GM12874 (cell line): ENCODE measurements at regions not wholly inside any gene's neighbourhood (a gene's known extent, or its start where the extent isn't known, plus 50 kb on each side); places are given as distances from the start of the nearest gene placed in this dataset.

Source experiments
- TF ChIP-seq, protein P1 (sequence below): IDR thresholded peaks from 2 replicates; pipeline ENCODE4 v1.5.1; 2011; ENCODE audit warnings: low read depth, mild to moderate bottlenecking, control low read depth, low read length, moderate library complexity; ENCODE audit not compliant: insufficient read depth

DNA sequence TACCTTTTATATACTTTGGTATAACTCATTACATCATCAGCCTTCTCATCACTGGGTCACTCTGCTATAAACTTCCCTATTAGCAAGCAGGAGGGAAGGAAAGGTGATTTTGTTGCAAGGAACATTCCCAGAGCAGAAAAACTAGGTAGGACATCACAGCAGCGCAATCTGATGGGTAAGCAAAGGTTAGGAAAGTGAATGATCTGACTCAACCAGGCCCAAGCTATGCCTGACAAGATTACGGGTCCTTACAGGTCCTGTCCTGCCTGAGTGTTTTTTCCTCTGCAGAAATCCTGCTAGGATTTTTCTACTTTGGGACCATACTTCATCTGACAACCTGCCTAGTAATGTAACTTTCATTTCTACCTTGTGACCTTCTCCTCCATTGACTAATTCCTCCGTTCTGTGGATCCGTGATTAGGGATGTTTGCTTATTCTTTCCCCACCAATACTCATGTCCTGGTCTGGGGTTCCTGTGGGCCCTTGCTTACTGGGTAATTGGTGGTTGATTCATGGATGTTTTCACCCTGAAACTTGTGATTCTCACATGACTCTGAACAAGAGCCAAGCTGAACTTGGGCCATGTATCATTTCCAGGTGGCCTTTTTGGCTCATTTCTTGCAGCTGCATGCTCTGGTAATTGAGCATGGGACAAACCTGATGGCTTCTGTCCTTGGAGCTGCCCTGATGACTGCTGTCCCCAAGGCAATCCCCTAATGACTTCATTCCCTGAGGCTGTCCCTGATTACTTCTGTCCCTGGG is 111.9 kb upstream of the KIT start:
- TF ChIP-seq, protein P1, sequence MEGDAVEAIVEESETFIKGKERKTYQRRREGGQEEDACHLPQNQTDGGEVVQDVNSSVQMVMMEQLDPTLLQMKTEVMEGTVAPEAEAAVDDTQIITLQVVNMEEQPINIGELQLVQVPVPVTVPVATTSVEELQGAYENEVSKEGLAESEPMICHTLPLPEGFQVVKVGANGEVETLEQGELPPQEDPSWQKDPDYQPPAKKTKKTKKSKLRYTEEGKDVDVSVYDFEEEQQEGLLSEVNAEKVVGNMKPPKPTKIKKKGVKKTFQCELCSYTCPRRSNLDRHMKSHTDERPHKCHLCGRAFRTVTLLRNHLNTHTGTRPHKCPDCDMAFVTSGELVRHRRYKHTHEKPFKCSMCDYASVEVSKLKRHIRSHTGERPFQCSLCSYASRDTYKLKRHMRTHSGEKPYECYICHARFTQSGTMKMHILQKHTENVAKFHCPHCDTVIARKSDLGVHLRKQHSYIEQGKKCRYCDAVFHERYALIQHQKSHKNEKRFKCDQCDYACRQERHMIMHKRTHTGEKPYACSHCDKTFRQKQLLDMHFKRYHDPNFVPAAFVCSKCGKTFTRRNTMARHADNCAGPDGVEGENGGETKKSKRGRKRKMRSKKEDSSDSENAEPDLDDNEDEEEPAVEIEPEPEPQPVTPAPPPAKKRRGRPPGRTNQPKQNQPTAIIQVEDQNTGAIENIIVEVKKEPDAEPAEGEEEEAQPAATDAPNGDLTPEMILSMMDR: no peak

DNA sequence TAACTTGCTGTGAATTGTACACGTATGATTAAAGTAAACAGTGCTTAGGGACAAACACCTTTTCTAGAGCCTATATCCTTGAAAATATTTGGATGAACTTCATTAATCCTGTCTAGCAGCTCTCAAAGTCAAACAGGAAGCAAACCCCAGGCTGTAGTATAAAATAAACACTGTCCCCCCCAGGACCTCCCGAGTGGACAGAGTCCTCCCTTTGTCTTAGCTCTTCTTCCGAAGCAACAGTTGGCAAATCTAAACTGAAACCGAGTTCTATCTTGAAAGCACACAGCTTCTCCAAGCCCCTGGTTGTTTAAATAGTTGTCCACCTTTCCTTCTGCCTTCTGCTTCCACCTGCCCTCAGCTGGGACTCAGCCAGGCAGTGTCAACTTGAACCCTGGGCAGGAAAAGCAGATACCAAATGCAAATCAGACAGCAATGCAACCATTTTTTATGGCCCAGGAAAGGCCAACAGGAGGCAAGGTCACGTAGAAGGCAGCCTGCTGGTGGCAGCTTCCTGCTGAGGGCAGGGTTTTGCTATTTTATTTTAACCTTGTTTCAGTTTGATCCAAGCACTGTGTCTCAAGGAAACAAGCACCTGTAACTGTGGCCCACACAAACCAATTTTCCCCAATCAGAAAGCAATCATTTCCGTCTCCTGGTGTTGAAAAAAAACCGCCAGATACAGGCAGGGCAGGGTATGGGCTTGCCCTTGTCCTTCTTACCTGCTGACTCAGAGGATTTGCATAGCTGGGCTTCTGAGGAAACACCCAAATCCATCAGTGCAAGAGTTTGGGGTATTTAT is 110.3 kb upstream of the KIT start:
- TF ChIP-seq, protein P1: no peak

DNA sequence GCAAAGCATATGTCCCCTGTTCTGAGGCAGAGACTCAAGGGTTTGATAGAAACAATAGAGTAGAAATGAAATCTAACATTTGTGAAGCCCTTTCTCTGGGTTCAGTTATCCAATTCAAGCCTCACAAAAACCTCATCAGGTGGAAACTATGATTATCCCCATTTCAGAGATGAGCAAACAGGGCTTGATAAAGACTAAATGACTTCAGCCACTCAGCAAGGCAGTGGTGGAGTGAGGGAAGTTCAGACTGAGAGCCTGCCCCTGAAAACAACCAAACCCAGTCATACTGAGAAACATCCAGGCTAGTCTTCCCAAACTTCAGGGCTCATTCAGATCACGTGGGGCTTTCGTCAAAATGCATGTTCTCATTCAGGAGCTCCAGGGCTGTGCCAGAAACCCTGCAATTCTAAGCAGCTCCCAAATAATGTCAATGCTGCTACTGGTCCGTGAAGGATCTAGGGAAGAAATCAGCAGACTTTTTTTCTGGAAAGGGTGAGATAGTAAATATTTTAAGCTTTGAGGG is 109.6 kb upstream of the KIT start:
- TF ChIP-seq, protein P1: no peak

DNA sequence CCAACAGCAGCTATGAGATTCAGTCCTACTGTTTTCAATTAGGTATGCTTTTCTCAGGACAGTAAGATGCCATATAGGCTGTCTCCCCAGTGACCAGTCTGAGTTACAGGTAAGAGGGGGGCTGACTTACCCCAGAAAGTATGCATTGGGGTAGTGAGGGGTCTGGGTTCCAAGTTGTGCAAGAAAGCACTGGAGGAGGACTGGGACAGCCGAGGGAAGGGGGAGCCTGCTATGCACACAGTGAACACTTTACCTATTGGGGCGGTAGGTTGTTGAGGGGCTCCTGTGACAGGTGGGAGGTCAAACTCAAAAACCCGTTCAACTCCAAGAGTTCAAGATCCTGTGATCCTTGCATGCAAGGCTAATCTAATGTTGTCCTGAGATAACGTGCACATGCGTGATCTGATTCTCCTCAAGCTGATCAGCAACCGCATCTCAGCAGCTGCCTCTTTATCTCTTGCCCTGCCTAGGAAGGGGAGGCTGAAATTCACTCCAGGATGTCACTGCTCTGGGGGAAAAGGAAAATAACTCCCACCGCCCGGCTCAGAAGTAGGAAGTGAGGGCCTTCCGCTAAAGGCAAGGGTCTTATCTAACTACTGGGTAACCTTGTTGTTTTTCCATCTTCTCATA is 108.8 kb upstream of the KIT start:
- TF ChIP-seq, protein P1: no peak

DNA sequence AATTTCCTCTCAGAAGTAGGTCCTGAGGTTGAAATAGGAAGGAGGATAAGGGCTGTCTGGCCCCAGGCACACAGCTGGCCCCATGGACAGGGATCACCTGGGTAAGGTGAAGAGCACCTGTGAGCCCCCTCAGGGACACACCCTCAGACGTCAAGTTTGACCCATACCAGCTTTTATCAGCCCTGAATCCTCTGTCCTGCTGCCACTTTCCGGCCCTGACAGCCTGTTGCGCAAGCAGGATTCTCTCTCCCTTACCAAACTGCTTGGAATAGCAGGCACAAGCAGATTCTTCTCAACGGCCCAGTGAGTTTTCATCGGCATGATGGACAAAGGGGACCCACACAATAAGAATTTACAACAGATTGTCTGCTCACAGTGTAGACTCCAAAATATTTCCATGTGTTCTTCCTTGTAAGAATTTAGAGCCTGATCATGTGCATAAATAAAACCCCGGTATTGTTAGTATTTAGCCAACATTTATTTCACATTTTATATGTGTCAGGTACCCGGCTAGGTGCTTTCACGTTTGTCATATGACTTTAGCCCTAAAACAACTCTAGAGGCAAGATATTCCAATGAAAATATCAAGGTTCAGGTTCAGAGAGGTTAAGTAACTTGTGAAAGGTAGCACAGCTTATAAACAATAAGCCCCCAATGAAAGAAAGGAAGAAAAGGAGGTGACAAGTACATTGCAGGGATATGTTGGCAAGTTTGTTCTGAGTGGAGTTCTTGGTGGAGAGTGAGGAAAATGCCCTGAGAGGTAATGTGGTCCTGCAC is 107.2 kb upstream of the KIT start:
- TF ChIP-seq, protein P1: no peak

DNA sequence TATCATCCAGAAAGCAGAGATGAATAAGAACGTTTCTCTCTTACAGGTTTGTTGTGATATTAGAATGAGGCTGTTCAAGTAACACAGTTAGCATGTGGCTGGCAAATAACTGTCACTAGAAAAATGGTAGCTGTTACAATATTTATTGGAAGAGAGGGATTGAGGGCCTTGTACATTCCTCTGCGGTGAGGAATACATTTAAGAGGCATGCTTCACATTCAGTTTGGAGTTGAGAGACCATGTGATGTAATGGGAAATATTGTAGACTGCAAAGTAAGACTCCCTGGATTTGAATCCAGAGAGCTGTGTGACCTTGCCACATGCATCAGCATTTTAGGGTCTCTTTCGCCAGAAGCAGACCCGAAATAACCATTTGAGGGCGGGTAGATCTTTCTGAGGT is 104.8 kb upstream of the KIT start:
- TF ChIP-seq, protein P1: no peak
